H1 (cell line): ENCODE measurements at regions not wholly inside any gene's neighbourhood (a gene's known extent, or its start where the extent isn't known, plus 50 kb on each side); places are given as distances from the start of the nearest gene placed in this dataset.

Source experiments
- CTCF ChIA-PET: fragments of 300-600 bp; sonication (Branson Sonifier 250); formaldehyde crosslinking; loops from one replicate; lab custom pipeline; 2021; ENCODE audit not compliant: partially characterized antibody; lab: Charles Lee
- POLR2A ChIA-PET: fragments of 300-600 bp; sonication (Branson Sonifier 250); formaldehyde crosslinking; loops from one replicate; lab custom pipeline; 2021; ENCODE audit warnings: inconsistent platforms; ENCODE audit not compliant: partially characterized antibody; lab: Charles Lee
- DNase-seq, 2 experiments: peaks; one replicate each; pipeline versions ENCODE4 v3.0.0 to v3.0.0-alpha.2; 2010 to 2022; ENCODE audit warnings: low spot score in 2 of 2, low read depth in 1 of 2, mixed read lengths in 1 of 2
- FAIRE-seq: peaks from 2 replicates; lab custom pipeline; 2011; peaks lifted over from hg19 to GRCh38; lab: Jason Lieb, UNC
- H2AFZ ChIP-seq: 2 replicates; pipeline ENCODE4 v1.8.1; 2012; ENCODE audit warnings: low read length, inconsistent platforms
- H2AK5ac ChIP-seq: 2 replicates; pipeline ENCODE4 v1.6.1; 2013; ENCODE audit warnings: low read depth, low read length
- H2BK120ac ChIP-seq: replicated peaks from 2 replicates; pipeline ENCODE3; 2013; ENCODE audit warnings: low read depth, low read length, inconsistent platforms
- H2BK12ac ChIP-seq: 2 replicates; pipeline ENCODE4 v1.6.1; 2013; ENCODE audit warnings: low read depth, low read length
- H2BK15ac ChIP-seq: 2 replicates; pipeline ENCODE4 v1.6.1; 2013; ENCODE audit warnings: low read length
- H2BK20ac ChIP-seq: 2 replicates; pipeline ENCODE4 v1.6.1; 2013; ENCODE audit warnings: low read length
- H2BK5ac ChIP-seq: 2 replicates; pipeline ENCODE4 v1.6.1; 2013; ENCODE audit warnings: low read depth, low read length
- H3K14ac ChIP-seq: 2 replicates; pipeline ENCODE4 v1.6.1; 2013; ENCODE audit warnings: inconsistent platforms; ENCODE audit not compliant: insufficient read length
- H3K18ac ChIP-seq: 2 replicates; pipeline ENCODE4 v1.6.1; 2013; ENCODE audit warnings: low read length; ENCODE audit errors: extremely low read depth
- H3K23ac ChIP-seq: 2 replicates; pipeline ENCODE4 v1.6.1; 2013; ENCODE audit warnings: inconsistent platforms; ENCODE audit not compliant: insufficient read length
- H3K23me2 ChIP-seq: 2 replicates; pipeline ENCODE4 v1.6.1; 2013; ENCODE audit warnings: low read depth, low read length
- H3K27ac ChIP-seq: 2 replicates; pipeline ENCODE4 v1.6.1; 2011; ENCODE audit warnings: low read depth, low read length, inconsistent platforms
- H3K27me3 ChIP-seq, 4 experiments: replicated peaks in 1 of 4; 1 replicate in 1 of 4; 2 replicates in 3 of 4; pipeline versions ENCODE4 v1.6.1 to v1.8.1; 2011 to 2013; ENCODE audit warnings: low read length in 3 of 4, mild to moderate bottlenecking in 3 of 4, inconsistent platforms in 2 of 4, mixed read lengths in 2 of 4, moderate library complexity in 1 of 4; ENCODE audit not compliant: control insufficient read depth in 3 of 4, insufficient read depth in 3 of 4; ENCODE audit errors: extremely low read depth in 1 of 4
- H3K36me3 ChIP-seq, 4 experiments: 2 replicates each; pipeline versions ENCODE4 v1.6.1 to v1.8.1; 2011 to 2013; ENCODE audit warnings: mild to moderate bottlenecking in 4 of 4, low read length in 3 of 4, moderate library complexity in 2 of 4, control low read depth in 1 of 4, inconsistent platforms in 1 of 4; ENCODE audit not compliant: insufficient read depth in 4 of 4, control insufficient read depth in 2 of 4
- H3K4ac ChIP-seq: replicated peaks from 2 replicates; pipeline ENCODE3; 2013; ENCODE audit warnings: low read length, low read depth, mixed read lengths, inconsistent platforms; ENCODE audit not compliant: insufficient read length
- H3K4me1 ChIP-seq, 4 experiments: replicated peaks in 1 of 4; 1 replicate in 1 of 4; 2 replicates in 3 of 4; pipeline versions ENCODE4 v1.6.1 to v1.8.1; 2011 to 2013; ENCODE audit warnings: low read length in 3 of 4, inconsistent platforms in 2 of 4, mixed read lengths in 1 of 4; ENCODE audit not compliant: insufficient read depth in 4 of 4, control insufficient read depth in 3 of 4
- H3K4me2 ChIP-seq, 2 experiments: 2 replicates each; pipeline versions ENCODE4 v1.6.1 to v1.8.1; 2011 to 2013; ENCODE audit warnings: low read depth in 2 of 2, low read length in 2 of 2, control low read depth in 1 of 2, inconsistent platforms in 1 of 2, mild to moderate bottlenecking in 1 of 2; ENCODE audit not compliant: insufficient read depth in 1 of 2
- H3K4me3 ChIP-seq, 4 experiments: fragments of 200-600, 300-600 bp in 1 of 4; sonication (generic), shearing (Covaris generic), sonication (Bioruptor Twin) in 1 of 4; 2 replicates each; pipeline versions ENCODE4 v1.5.1 to v1.8.1; 2011 to 2016; ENCODE audit warnings: low read length in 4 of 4, low read depth in 3 of 4, control low read depth in 2 of 4, inconsistent platforms in 2 of 4, mild to moderate bottlenecking in 2 of 4, mixed read lengths in 1 of 4, moderate library complexity in 1 of 4; ENCODE audit not compliant: insufficient read depth in 2 of 4; ENCODE audit errors: extremely low read depth in 1 of 4
- H3K56ac ChIP-seq: replicated peaks from 2 replicates; pipeline ENCODE3; 2013; ENCODE audit warnings: low read depth, mild to moderate bottlenecking, mixed read lengths, low read length, inconsistent platforms; ENCODE audit not compliant: insufficient read length
- H3K79me1 ChIP-seq: 2 replicates; pipeline ENCODE4 v1.6.1; 2013; ENCODE audit warnings: low read depth, low read length, control low read depth
- H3K79me2 ChIP-seq, 2 experiments: 2 replicates each; pipeline versions ENCODE4 v1.6.1 to v1.8.1; 2012 to 2013; ENCODE audit warnings: low read length in 2 of 2, mild to moderate bottlenecking in 2 of 2, inconsistent platforms in 1 of 2; ENCODE audit not compliant: insufficient read depth in 2 of 2, control insufficient read depth in 1 of 2
- H3K9ac ChIP-seq, 4 experiments: replicated peaks in 1 of 4; 1 replicate in 1 of 4; 2 replicates in 3 of 4; pipeline versions ENCODE4 v1.6.1 to v1.8.1; 2011 to 2013; ENCODE audit warnings: low read depth in 3 of 4, low read length in 3 of 4, control low read depth in 2 of 4, mild to moderate bottlenecking in 2 of 4, moderate library complexity in 2 of 4, inconsistent platforms in 1 of 4; ENCODE audit errors: extremely low read depth in 1 of 4
- H3K9me3 ChIP-seq, 2 experiments: 2 replicates each; pipeline versions ENCODE4 v1.6.1 to v1.8.1; 2012 to 2013; ENCODE audit warnings: mild to moderate bottlenecking in 2 of 2, moderate library complexity in 2 of 2, control low read depth in 1 of 2, inconsistent platforms in 1 of 2, low read depth in 1 of 2, low read length in 1 of 2, mixed read lengths in 1 of 2; ENCODE audit not compliant: insufficient read depth in 2 of 2
- H4K20me1 ChIP-seq, 2 experiments: replicated peaks in 1 of 2; 2 replicates each; pipeline versions ENCODE3 to v1.8.1; 2011 to 2013; ENCODE audit warnings: inconsistent platforms in 2 of 2, low read length in 2 of 2, mild to moderate bottlenecking in 1 of 2; ENCODE audit not compliant: insufficient read depth in 2 of 2, control insufficient read depth in 1 of 2
- H4K5ac ChIP-seq: 2 replicates; pipeline ENCODE4 v1.6.1; 2013; ENCODE audit warnings: low read length, low read depth, mixed read lengths, inconsistent platforms; ENCODE audit not compliant: insufficient read length
- H4K8ac ChIP-seq: 2 replicates; pipeline ENCODE4 v1.8.0; 2013; ENCODE audit warnings: mild to moderate bottlenecking, moderate library complexity, low read length, inconsistent platforms; ENCODE audit not compliant: insufficient read depth; ENCODE audit errors: extremely low read depth
- H4K91ac ChIP-seq: replicated peaks from 2 replicates; pipeline ENCODE3; 2013; ENCODE audit warnings: low read length, mixed read lengths, inconsistent platforms; ENCODE audit not compliant: insufficient read length
- ATF3 ChIP-seq: IDR thresholded peaks from 2 replicates; pipeline ENCODE4 v1.6.1; 2011; ENCODE audit warnings: low read depth, mild to moderate bottlenecking, low read length; ENCODE audit not compliant: insufficient read depth
- CBX5 ChIP-seq: fragments of 300-800, 300-1000 bp; sonication (generic); IDR thresholded peaks from 2 replicates; pipeline ENCODE4 v1.7.1; 2016; ENCODE audit warnings: antibody characterized with exemption, low read length, low read depth
- CBX8 ChIP-seq: fragments of 300-800, 300-1000 bp; sonication (generic); IDR thresholded peaks from 2 replicates; pipeline ENCODE4 v1.7.1; 2016; ENCODE audit warnings: low read depth, low read length, borderline replicate concordance
- EZH2 ChIP-seq: fragments of 200-600 bp; sonication (generic); IDR thresholded peaks from 2 replicates; pipeline ENCODE4 v1.7.1; 2012; ENCODE audit warnings: low read depth, mild to moderate bottlenecking, moderate library complexity, low read length, inconsistent platforms; ENCODE audit not compliant: severe bottlenecking
- NRF1 ChIP-seq: IDR thresholded peaks from 2 replicates; pipeline ENCODE4 v1.6.1; 2011; ENCODE audit warnings: mild to moderate bottlenecking, low read depth, low read length, improper control_type of control experiment
- POU5F1 ChIP-seq: IDR thresholded peaks from 2 replicates; pipeline ENCODE4 v1.6.1; 2011; ENCODE audit warnings: low read depth, mild to moderate bottlenecking, low read length, moderate library complexity
- RAD21 ChIP-seq, 2 experiments: IDR thresholded peaks in 1 of 2; conservative IDR thresholded peaks in 1 of 2; 2 replicates each; pipeline ENCODE4 v1.6.1; 2011; ENCODE audit warnings: low read depth in 2 of 2, low read length in 2 of 2, improper control_type of control experiment in 1 of 2, inconsistent platforms in 1 of 2, mild to moderate bottlenecking in 1 of 2, moderate library complexity in 1 of 2
- SAP30 ChIP-seq: fragments of 300-600 bp; sonication (generic); IDR thresholded peaks from 2 replicates; pipeline ENCODE4 v1.7.1; 2012; ENCODE audit warnings: low read length, moderate library complexity, mild to moderate bottlenecking, inconsistent platforms; ENCODE audit not compliant: insufficient read depth, insufficient replicate concordance
- SIN3A ChIP-seq, 2 experiments: IDR thresholded peaks in 1 of 2; conservative IDR thresholded peaks in 1 of 2; 2 replicates each; pipeline ENCODE4 v1.6.1; 2011 to 2012; ENCODE audit warnings: low read length in 2 of 2, improper control_type of control experiment in 1 of 2, low read depth in 1 of 2, mild to moderate bottlenecking in 1 of 2
- SP1 ChIP-seq: IDR thresholded peaks from 2 replicates; pipeline ENCODE4 v1.6.1; 2011; ENCODE audit warnings: low read depth, low read length
- SRF ChIP-seq: IDR thresholded peaks from 2 replicates; pipeline ENCODE4 v1.6.1; 2011; ENCODE audit warnings: mild to moderate bottlenecking, low read depth, low read length, moderate library complexity
- TAF7 ChIP-seq: optimal IDR thresholded peaks from 2 replicates; pipeline ENCODE3; 2011; ENCODE audit warnings: low read depth, mild to moderate bottlenecking, inconsistent platforms, low read length, moderate library complexity, borderline replicate concordance
- TBP ChIP-seq: IDR thresholded peaks from 2 replicates; pipeline ENCODE4 v1.6.1; 2011; ENCODE audit warnings: low read depth, low read length, improper control_type of control experiment
- TCF12 ChIP-seq: IDR thresholded peaks from 2 replicates; pipeline ENCODE4 v1.6.1; 2011; ENCODE audit warnings: low read depth, mild to moderate bottlenecking, low read length
- WGBS, 2 experiments: shearing (Covaris generic) in 1 of 2; methylation state at CpG; one replicate each; pipeline versions ENCODE4 v1.1.6 to v1.1.7; 2013 to 2015; ENCODE audit warnings: low lambda C conversion rate in 2 of 2, mixed read lengths in 2 of 2, inconsistent platforms in 1 of 2, low coverage in 1 of 2, missing lambda C conversion rate in 1 of 2; ENCODE audit not compliant: insufficient replicate concordance in 2 of 2, insufficient coverage in 1 of 2, insufficient read length in 1 of 2; ENCODE audit errors: extremely low coverage in 1 of 2, missing lambda C conversion rate in 1 of 2; 5-methylcytosine and 5-hydroxymethylcytosine counted together

GRCh38 chr13:72163678-72164077, 296.7 kb upstream of the DACH1 start:
- Histone ChIP-seq H2BK120ac (no peak overlapping the region), H4K91ac (no peak overlapping the region), H2BK20ac (no peak overlapping the region), H3K4me3 (no peak overlapping the region), H3K4me1 (no peaks in the 10 kb centered on the region), H2AFZ (0 out of 2 replicates have a peak overlapping the region, but pooled peaks have one; percentile 31), H3K18ac (no peak overlapping the region), H2BK12ac (no peak overlapping the region), H4K20me1 (no peaks in the 10 kb centered on the region), H3K56ac (no peak overlapping the region), H3K23me2 (no peaks in the 10 kb centered on the region), H3K27ac (no peak overlapping the region), H2BK5ac (no peak overlapping the region), H2AK5ac (no peak overlapping the region), H4K5ac (no peak overlapping the region), H3K14ac (no peak overlapping the region), H3K9ac (no peak overlapping the region), H3K23ac (no peak overlapping the region), H4K8ac (no peak overlapping the region), H3K4me2 (no peak overlapping the region), H2BK15ac (no peak overlapping the region), H3K27me3 (no peaks in the 10 kb centered on the region), H3K36me3 (no peaks in the 10 kb centered on the region), H3K4ac (no peak overlapping the region), H3K79me1 (no peaks in the 10 kb centered on the region), H3K9me3 (no peaks in the 10 kb centered on the region), H3K79me2 (no peaks in the 10 kb centered on the region)
- ChIA-PET CTCF (no interaction called here), POLR2A (no interaction called here)
- DNase-seq, result no peak
- no peak for FAIRE-seq
- 88% methylated on average over 4 of the region's 4 CpGs; no CpG with 5 or more reads in 1 of the 2 experiments for WGBS, 2 experiments
- TF ChIP-seq SIN3A (conservative IDR thresholded peaks at IDR 0.05 in 1 of 2, IDR thresholded peaks at IDR 0.05 in 1 of 2; ENCODE audit: low read depth in 1 of 2, low read length in 2 of 2) (no peak), TCF12 (no peak), TBP (no peak), CBX8 (no peak), POU5F1 (no peak), SRF (no peak), SAP30 (no peak), EZH2 (no peak), ATF3 (no peak), NRF1 (no peak), CBX5 (no peak), SP1 (no peak), TAF7 (no peak), RAD21 (IDR thresholded peaks at IDR 0.05 in 1 of 2, conservative IDR thresholded peaks at IDR 0.05 in 1 of 2; ENCODE audit: low read depth in 2 of 2, low read length in 2 of 2) (no peak)
